Activated CD4-positive, alpha-beta T cell treated with anti-CD3 and anti-CD28 coated beads, Interleukin-2, amount 50 U/mL, for 48 hours (primary cell): ENCODE measurements at regions not wholly inside any gene's neighbourhood (a gene's known extent, or its start where the extent isn't known, plus 50 kb on each side); places are given as distances from the start of the nearest gene placed in this dataset.
"Not testable (repeated sequence)": the region's sequence is repeated elsewhere in the genome, so short reads cannot be mapped to it uniquely, and the experiment has no call there.

ENCODE experiments used
- DNase-seq, 2 experiments: peaks; one replicate each; pipeline ENCODE4 v3.0.0-alpha.2; 2020

DNA sequence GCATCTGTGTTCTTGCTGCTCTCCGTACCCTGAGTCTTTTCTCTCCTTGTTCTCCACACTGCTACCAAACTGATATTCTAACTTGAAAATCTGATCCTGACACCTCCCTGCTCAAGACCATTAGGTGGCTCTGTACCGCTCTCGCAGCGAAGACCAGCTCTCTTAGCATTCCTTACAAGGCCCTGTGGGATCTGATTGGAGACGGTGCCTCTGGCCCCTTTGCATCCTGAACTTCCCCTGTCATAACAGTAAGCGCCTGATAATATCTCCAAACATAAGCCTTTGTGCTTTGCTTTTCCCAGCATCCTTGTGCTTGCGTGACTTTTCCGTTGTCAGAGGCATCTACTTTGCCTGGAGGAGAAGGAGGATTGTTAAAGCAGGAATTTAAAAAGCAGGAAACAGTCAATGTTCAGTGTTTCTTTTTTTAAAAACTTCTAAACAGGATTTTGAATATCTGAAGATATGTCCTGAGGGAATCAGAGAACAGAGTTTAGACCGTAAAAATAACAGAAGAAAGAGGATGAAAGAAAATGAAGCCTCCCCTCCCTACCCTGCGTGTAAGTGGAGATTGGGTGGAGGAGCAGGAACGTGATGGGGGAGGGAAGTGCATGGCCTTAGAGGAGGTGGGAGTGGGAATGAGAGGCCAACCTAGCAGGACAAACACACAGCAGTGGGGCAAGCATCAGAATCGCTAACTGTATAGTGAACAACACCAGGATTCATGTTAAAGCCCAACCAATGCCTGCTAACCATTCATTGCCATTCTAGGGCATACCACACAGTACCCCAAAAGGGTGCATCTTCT lies 89.2 kb upstream of the STMND1 start:
- no peak for DNase-seq

- DNase-seq, result no peak
Measured at GRCh38 chr6:17011985-17012384, 89.9 kb upstream of the STMND1 start.

- DNase-seq, result no peak
Measured at GRCh38 chr6:17007749-17008148, 94.1 kb upstream of the STMND1 start.

DNA sequence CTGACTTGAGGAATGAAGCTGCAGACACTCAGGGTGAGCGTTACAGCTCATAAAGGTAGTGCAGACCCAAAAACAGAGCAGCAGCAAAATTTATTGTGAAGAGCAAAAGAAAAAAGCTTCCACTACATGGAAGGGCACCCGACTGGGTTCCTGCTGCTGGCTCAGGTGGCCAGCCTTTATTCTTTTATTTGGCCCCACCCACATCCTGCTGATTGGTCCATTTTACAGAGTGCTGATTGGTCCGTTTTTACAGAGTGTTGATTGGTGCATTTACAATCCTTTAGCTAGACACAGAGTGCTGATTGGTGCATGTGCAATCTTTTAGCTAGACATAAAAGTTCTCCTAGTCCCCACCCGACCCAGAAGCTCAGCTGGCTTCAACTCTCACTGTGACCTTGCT lies 95.3 kb upstream of the STMND1 start:
- DNase-seq, result no peak

- no peak for DNase-seq
Measured at GRCh38 chr6:17004269-17004668, 97.6 kb upstream of the STMND1 start.

- no peak for DNase-seq
Measured at GRCh38 chr6:17002123-17002522, 99.7 kb upstream of the STMND1 start.

DNA sequence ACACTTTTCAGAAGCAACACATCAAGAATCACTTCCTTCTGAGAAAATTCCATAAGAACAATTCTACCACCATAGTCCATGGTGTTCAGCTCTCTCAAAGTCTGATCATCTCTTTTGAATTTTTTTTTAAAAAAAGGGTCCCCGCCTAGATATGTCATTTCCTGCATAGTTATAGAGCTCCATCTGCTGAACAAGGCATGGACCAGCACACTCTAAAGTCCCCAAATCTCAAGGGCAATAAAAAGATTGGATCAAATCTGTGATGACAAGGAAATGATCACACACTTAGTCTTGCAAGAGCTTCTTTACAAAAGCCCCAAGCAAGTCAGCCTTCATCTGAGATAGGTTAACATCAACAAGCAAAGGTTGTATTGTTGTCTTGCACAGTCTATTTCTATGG lies 100.7 kb upstream of the STMND1 start:
- DNase-seq, result no peak

- DNase-seq, result no peak
Measured at GRCh38 chr6:16999491-17000436, 102.1 kb upstream of the STMND1 start.

- DNase-seq, result no peak
Measured at GRCh38 chr6:16998461-16998860, 103.4 kb upstream of the STMND1 start.

DNA sequence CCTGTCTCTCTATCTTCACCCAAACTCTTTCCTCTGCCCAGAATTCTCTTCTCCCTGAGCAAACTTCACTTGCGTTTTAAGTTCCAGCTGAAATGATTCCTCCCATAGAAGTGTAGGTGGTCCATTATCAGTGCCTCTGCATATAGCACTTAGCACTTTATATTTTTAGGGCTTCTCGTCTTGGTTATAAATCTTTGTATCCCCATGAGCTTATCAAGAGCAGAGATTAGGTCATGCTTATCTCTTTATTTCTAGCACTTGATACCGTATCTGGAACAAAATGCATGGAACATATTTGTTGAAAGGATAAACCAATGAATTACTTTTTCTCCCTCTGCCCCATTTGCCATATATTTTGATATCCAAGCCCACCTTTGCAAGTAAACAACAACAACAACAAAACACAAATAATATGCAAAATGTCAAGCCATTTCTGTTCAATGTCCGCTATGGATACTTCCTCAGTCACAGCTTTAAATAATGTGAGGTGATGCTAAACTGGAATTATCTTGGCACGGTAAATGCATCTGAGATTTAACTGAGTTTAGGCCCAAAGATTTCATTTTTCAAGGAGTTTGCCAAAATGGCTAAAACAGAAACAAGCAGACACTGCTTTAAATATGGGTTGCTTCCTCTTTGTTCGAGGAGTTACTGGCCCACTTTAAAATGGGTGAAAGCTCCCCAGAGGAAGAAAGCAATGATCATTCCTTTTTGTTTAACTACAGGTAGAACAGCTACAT lies 106.2 kb upstream of the STMND1 start:
- no peak for DNase-seq

- no peak for DNase-seq
Measured at GRCh38 chr6:16993396-16993795, 108.5 kb upstream of the STMND1 start.

DNA sequence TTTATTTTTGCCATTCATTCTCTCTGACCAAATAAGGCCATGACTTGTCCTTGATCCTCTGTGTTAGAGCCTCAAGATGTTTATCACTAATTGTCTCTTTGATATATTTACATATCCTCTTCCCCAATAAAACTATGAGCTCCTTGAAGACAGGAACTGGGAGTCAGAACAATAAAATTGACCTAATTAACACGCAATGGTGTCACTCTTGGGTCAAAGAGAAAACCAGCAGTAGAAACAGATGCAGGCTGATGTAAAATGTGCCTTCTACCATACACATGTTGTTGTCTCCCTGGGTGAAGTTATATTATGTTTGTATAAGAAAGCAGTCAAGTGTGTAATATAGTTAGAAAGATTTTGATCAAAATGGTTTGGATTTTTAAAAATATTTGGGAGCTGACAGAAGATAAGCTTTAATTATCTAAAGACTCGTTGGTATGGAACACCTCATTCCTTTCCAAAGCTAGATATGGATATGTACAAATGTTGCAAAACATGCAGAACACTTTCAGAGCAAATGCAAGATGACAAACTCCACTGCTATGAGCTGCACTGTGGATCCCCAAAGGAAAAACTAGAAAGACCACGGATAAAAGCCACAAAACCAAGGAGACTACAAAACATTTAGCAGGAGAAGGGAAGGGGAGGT lies 109.7 kb upstream of the STMND1 start:
- no peak for DNase-seq

DNA sequence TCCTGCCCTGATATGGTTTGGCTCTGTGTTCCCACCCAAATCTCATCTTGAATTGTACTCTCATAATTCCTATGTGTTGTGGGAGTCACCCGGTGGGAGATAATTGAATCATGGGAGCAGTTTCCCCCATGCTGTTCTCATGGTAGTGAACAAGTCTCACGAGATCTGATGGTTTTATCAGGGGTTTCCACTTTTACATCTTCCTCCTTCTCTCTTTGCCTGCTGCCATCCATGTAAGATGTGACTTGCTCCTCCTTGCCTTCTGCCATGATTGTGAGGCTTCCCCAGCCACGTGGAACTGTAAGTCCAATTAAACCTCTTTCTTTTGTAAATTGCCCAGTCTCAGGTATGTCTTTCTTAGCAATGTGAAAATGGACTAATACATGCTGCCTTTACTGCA lies 111.9 kb upstream of the STMND1 start:
- not testable (repeated sequence) for DNase-seq

DNA sequence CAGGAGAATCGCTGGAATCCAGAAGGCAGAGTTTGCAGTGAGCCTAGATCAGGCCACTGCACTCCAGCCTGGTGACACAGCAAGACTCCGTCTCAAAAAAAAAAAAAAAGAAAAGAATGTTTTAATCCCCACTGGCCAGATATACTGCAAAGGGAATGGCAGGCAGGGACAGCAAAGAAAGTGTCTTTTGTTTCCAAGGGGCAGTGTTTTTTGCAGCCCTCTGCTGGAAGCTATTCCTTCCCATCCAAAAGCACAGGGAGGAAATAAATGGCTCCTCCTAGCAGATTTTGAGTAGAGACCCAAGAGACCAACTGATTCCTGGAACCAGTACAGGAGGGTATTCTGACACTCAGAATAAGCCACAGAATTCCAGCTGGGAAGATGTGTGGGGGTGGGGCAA lies 112.5 kb upstream of the STMND1 start:
- DNase-seq, result no peak

- DNase-seq, result no peak
Measured at GRCh38 chr6:16987996-16988395, 113.9 kb upstream of the STMND1 start.

- no peak for DNase-seq
Measured at GRCh38 chr6:16985513-16986284, 116.2 kb upstream of the STMND1 start.

GRCh38 chr6:16982807-16983206 lies 119.0 kb upstream of the STMND1 start:
- no peak for DNase-seq

GRCh38 chr6:16979677-16980370 lies 122.0 kb upstream of the STMND1 start:
- no peak for DNase-seq

GRCh38 chr6:16978686-16979085 lies 123.2 kb upstream of the STMND1 start:
- DNase-seq, result no peak

- DNase-seq, result no peak
Measured at GRCh38 chr6:16976385-16977183, 125.3 kb upstream of the STMND1 start.
